Muscle of arm (tissue), 1 donor: ENCODE measurements at regions not wholly inside any gene's neighbourhood (a gene's known extent, or its start where the extent isn't known, plus 50 kb on each side); places are given as distances from the start of the nearest gene placed in this dataset.

Source experiments
- DNase-seq: peaks from one replicate; pipeline ENCODE4 v3.0.0-alpha.2; 2013

- DNase-seq = no peak
Observed at GRCh38 chr7:84317536-84317935, 122.9 kb upstream of the SEMA3A start.

DNA sequence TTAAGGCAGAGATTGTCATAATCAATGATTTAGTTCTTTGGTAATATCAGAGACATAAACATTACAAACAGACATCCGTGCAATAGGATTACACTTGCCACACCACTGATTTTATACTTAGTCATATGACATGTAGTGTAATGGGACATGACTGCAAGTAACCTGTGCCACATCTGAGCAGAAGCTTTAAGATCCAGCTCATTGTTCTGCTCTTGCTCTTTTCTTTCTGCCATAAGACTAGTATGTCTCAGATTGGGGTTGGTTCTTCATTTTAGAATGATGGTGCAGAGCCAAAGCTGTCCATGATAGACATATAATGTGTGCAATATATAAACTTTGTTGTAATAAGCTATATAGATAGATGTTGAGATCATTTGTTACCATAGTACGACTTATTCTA is 119.7 kb upstream of the SEMA3A start:
- no peak for DNase-seq

DNA sequence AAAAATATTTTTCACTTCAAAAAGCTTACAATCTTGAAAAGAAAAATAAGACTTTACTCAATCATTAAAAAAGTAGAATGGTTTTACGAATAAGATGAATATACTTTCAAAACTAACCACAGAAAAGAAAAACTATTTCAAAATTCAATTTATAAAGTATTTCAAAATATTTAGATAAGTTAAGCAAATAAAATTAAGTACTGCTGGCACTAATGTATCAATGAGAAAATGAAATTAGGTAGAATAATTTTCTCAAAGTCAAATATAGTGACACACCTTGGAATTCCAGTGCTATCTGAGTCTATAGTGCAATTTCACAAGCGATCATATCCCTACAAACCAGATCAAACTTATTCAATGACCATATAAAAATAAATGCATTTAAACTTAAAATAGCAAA is 109.8 kb upstream of the SEMA3A start:
- no peak for DNase-seq

GRCh38 chr7:84302949-84303348 is 108.4 kb upstream of the SEMA3A start:
- no peak for DNase-seq

- peak; percentile 16 for DNase-seq
Observed at GRCh38 chr7:84297616-84298015, 103.0 kb upstream of the SEMA3A start.

DNA sequence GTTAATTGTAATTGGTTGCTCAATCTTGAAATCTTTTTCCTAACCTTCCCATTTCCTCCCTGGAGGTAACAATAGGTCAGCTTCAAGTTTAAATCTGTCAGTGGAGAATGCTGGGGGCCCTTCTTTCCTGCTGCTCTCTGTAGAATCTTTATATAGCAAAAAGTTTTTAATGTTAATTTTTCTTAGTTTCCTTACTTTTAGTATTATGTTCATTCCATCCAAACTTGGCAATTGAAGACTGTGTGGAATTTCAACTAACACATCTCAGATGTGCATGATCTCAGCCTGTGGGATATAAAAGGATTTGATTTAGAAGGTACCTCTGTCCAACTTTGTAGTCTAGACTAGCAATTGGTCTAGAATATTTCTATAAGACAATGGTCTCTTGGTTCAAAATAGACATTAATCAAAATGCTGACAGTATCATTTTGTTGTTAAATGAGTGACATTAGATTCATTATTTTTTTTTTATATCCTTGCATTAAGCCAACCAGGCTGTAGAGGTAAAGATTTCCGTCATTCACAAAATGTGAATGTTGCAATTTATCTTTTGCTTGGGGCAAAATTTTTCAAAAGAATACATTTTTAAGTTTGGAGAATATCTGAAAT is 100.4 kb upstream of the SEMA3A start:
- peak; percentile 30 for DNase-seq

DNA sequence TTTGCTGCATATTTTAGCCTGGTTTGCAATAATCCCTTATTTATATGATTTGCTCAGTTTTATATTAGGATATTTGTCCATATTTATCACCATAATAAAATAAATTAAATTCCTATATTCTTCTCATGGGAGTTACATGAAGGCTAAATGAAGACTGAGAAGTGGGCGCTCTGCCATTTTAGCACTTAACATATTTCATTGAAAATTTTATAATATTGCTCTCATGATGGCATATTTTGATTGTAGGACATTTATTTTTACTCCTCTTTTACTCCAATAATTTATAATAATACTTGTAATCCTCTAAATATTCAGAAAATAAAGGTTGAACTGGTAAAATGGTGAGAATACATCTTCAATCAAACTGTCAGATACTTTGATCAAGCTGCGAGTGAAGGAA is 99.8 kb upstream of the SEMA3A start:
- DNase-seq = no peak

DNA sequence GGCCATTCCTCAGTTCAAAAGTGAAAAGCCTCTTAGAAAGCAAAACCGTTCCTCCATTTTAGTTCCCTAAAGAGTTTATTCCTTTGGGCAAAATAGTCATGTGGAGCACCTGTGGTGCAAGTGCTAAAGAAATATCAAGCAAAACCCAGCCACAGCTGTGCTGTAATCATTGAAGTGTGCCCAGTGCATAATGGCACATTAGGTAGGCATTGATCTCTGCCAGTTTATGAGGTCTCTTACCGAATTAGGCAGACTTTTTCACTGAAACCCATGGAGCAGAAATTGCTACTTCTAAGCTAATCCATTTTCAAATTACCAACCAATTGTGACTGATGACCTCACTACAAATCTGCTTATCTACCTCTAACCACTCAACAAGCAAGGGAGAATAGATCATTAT is 97.2 kb upstream of the SEMA3A start:
- DNase-seq = no peak

DNA sequence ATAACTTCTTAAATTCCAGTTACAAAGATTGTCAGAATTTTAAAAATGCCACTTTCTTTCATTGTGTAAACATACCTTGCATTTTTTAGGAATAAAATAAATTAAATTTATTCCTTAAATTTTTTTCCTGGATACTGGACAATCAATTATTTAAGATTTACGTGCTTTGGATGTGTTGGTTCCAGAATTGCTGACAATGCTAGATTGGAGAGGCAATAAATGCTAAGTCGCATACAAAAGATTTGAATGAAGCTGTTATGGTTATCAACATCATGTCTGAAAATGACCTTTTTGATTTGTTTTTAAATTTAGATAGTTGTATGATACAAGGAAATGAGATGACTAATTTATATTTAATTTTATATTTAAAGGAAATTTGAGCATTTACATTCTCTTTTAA is 89.2 kb upstream of the SEMA3A start:
- DNase-seq = no peak

DNA sequence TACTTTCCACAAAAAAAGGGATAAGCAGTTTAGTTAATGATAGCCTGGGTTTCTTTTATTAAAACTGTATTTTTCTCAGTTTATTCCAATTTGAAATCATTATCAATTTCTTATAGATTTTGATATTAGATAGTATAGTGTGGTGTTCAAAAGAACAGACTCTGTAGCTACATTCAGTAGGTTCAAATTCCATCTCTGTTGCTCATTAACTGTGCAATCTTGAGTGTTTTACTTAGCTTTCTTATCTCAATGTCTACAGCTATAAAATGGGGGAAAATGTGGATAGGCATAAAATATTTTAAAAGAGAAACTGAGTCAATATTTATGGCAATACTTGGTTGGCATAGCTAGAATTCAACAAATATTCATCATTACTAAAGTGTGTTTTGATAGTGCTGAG is 86.9 kb upstream of the SEMA3A start:
- DNase-seq = no peak

GRCh38 chr7:84277628-84278224 is 83.1 kb upstream of the SEMA3A start:
- no peak for DNase-seq

DNA sequence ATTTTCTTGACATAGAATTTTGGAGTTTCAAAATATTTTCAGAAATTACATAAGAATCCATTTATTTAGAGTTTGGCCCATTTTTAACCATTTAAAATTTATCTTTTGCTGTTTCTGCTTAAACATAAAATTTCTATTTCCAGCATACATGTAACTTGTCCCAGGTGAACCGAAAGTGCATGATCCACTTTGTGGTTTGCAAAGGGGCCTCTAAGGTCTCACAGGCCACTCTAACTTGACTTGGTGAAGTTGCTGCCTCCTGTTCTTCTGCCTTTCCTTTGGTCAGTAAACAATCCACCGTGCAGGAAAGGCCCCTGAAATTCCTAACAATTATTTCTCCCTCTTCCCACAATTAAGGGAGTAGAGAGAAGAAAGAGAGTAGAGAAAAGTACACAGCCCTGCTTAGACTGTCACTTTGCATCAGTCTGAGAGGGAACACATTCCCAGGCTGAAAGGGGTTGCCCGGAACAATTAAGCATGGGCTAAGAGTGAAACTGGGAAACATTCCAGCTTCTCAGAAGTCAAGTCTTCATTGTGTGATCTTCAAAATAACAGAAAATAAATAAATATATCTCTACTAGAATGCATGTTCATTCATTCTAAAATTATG is 79.5 kb upstream of the SEMA3A start:
- DNase-seq = no peak

- DNase-seq = no peak
Observed at GRCh38 chr7:84271543-84271942, 77.0 kb upstream of the SEMA3A start.

- no peak for DNase-seq
Observed at GRCh38 chr7:84264396-84264795, 69.8 kb upstream of the SEMA3A start.

DNA sequence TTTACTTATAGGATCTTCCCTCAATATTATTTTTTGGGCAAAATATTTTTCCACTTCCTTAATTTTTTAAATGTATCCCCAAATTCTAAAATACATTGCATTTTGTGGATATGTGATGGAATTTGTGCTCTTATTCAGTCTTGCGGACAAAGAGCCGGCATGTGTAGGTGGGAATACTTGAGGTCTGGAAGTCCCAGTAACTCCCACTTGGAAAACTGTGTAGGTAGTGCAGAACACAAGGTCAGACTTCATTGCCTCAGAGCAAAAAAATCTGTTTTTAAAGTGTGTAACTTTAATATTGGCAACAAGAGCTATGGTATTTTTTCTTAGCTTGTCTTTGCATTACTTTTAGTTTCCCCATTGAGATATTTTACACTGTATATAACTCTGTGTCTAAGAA is 68.5 kb upstream of the SEMA3A start:
- no peak for DNase-seq

GRCh38 chr7:84261509-84261908 is 66.9 kb upstream of the SEMA3A start:
- DNase-seq = no peak

GRCh38 chr7:84258628-84259027 is 64.0 kb upstream of the SEMA3A start:
- DNase-seq = no peak

DNA sequence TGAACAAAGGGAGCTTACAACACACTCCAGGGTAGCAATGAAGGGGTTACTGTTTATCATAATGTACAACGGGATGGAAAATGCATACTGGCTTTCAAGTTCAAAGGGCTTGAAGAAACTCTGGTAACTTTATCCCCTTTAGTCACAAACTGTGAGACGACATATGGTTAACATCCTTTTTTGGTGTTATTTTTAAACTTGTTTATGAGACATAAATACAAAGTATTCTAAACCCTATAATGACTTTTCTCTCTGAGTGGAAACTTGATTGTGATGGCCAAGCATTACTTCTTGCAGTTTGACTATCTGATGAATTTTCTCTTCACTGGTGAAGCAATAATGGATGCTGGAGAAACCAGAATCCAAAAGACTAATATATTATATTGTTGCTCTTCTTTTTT is 62.0 kb upstream of the SEMA3A start:
- DNase-seq = peak; percentile 32

DNA sequence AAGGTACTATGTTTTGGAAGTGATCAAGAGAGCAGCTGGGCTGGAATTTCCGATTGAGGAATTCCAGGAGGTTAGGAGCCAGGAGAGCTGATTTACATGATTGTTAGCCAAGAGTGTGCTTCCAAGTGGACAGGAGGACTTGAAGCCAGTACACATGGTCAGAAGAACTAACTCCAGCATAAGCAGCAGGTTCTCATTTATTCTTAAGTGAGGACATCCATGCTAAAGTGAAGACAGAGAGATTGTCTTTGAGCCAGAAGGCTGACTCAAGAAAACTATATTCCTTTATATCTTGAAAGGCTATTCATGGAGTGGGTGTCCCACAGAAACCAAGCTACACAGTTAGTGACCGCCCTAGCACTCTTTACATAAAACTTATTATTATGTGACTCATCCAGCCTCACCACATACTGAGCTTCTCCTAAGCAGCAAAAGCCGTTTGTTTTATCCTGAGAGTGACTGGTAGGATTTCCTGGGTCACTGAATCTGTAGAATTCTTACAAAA is 56.7 kb upstream of the SEMA3A start:
- peak; percentile 82 for DNase-seq

DNA sequence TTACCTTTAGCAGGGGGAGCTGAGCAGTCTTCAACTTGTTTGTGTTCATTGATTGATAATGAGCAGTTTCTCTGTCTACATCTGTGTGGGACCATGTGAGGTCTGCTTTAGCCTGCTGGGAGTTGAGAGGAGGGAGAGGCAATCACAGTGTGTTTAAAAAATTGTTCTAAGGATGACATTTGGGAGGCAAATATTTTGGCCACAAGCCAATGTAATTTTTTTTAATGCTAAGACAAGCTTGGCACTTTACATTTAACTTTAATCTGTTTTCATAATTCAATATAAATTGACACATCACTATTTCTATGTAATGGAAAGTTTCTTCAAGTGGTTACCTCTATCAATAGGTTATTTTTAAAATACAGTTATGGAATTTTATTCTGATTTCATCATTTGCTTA is 55.9 kb upstream of the SEMA3A start:
- peak; percentile 21 for DNase-seq

DNA sequence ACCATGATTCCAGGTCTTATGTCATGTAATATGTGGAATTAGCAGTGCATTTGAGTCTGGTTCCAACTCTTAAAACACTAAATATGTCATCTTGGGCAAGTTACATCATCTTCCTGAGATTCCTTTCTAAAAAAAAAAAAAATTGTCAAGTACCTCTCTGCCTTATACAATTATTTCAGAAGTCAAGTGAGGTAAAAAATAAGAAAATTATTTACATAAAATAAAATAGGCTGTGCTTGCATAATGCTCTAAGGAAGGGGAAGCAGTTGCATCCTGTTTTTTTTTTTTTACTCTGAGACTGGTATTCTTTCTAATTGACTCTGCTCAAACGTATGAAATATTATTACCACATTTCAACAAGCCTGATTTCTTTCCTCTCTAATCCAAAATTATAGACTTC is 55.1 kb upstream of the SEMA3A start:
- no peak for DNase-seq

- DNase-seq = no peak
Observed at GRCh38 chr7:84248843-84249242, 54.3 kb upstream of the SEMA3A start.

DNA sequence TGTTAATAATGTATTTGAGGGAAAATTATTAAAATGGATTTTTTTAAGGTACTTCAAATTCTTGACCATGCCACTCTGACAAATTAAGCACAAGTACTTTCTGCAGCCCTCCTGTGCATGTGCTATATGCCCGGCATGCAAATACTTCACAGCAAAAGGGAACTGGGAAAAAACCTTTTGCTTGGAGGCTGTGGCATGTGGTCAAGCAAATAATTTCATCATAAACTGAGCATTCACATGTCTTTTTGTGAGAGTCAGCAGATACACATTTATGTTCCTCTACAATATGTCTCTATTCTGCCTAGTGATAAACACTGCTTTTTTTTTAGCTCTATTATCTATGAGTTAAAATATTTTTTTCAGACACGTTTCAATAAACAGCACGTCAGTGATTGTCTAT is 53.7 kb upstream of the SEMA3A start:
- peak; percentile 27 for DNase-seq

DNA sequence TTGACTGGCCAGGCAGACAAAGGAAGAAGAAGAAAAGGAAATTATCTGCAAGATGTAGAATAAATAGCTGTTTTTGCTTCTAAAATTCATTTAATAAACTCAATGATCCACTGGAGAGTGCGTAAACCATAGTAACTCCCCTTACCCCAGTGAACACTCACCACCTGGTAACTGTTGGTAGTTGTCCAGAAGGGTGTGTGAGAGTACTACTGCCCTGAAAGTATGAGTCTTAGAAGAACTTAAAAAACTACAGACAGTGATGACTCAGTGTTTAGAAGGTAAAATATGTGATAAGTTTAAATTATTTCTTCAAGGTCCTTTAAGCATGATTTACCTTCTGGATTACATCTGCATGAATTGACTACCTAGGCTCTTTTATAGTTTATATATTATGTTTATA is 53.0 kb upstream of the SEMA3A start:
- no peak for DNase-seq
